VCaP (cell line): ENCODE measurements at regions not wholly inside any gene's neighbourhood (a gene's known extent, or its start where the extent isn't known, plus 50 kb on each side); places are given as distances from the start of the nearest gene placed in this dataset.
"Not testable (repeated sequence)": the region's sequence is repeated elsewhere in the genome, so short reads cannot be mapped to it uniquely, and the experiment has no call there.

Experiments
- H3K27ac ChIP-seq: fragments of 450-650 bp; 2 replicates; pipeline ENCODE4 v1.5.1; 2017
- TF ChIP-seq, protein P1 (sequence below): fragments of 450-650 bp; conservative IDR thresholded peaks from 2 replicates; pipeline ENCODE4 v1.5.1; 2017; ENCODE audit warnings: mild to moderate bottlenecking, moderate library complexity

DNA sequence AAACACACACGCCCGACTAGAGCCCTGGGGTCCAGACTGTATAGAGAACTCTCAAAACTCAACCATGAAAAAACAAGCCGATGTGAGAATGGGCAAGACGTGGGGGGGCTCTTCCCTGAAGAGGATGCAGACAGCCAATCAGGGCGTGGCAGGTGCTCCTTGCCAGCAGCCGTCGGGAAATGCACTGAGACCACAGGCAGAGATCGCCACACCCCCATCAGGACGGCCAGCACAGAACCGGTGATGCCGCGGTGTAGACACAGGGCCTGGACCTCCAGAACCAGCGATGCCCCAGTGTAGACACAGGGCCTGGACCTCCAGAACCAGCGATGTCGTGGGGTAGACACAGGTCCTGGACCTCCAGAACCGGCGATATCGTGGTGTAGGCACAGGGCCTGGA, 169.2 kb downstream of the LAT start:
- H3K27ac ChIP-seq, result no peak overlapping the region
- TF ChIP-seq, protein P1, sequence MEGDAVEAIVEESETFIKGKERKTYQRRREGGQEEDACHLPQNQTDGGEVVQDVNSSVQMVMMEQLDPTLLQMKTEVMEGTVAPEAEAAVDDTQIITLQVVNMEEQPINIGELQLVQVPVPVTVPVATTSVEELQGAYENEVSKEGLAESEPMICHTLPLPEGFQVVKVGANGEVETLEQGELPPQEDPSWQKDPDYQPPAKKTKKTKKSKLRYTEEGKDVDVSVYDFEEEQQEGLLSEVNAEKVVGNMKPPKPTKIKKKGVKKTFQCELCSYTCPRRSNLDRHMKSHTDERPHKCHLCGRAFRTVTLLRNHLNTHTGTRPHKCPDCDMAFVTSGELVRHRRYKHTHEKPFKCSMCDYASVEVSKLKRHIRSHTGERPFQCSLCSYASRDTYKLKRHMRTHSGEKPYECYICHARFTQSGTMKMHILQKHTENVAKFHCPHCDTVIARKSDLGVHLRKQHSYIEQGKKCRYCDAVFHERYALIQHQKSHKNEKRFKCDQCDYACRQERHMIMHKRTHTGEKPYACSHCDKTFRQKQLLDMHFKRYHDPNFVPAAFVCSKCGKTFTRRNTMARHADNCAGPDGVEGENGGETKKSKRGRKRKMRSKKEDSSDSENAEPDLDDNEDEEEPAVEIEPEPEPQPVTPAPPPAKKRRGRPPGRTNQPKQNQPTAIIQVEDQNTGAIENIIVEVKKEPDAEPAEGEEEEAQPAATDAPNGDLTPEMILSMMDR, result no peak

DNA sequence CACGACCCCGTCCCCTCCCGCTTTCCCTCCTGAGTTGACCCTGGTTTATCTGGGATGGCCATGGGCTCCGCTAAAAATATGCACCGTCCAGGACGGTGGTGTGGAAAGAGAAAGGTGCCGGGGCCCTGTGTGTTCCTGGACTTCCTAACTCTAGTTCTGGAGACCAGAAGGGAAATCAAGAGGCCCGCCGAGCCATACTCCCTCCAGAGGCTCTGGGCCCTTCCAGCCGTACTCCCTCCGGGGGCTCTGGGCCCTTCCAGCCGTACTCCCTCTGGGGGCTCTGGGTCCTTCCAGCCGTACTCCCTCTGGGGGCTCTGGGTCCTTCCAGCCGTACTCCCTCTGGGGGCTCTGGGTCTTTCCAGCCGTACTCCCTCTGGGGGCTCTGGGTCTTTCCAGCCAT, 168.5 kb downstream of the LAT start:
- not testable (repeated sequence) for H3K27ac ChIP-seq

DNA sequence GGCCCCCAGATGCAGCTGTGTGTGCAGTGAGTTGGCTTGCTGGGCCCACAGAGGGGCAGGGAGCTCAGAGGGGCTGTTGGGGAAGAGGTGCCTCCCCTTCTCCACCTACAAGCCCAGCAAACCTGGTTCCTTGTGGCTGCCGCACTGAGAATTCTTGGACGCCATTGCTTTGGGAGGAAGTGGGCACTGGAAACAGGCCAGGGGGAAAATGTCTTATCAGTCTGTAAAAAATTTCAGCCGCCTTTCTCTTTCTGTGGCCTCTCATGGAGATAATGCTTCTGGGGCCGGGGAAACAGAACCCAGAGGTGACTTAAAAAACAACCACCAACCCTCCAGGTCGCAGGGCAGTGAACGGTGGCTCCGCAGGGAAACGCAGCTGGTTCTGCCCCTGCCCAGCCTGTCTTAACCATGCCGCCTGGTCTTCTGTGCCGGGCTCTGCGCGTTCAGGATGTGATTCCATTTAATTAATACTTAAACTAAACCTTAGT, 167.7 kb downstream of the LAT start:
- not testable (repeated sequence) for H3K27ac ChIP-seq

DNA sequence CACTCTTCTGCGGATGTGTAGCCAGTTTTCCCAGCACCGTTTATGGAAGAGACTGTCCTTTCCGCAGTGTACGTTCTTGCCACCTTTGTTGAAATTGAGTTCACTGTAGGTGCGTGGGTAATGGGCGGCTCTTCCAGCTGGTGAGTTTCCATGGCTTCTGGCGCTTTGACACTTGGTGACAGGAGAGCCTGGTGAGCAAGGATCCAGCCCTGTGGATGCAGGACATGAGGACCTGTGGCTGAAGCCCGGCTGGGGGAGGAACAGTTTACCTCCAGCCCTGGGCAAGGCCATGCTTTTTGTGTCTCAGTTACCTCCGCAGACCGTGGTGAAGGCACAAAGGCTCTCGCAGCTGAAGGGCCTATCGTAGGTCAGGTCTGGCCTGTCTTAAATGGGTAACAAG, 166.5 kb downstream of the LAT start:
- H3K27ac ChIP-seq, result no peak overlapping the region
- TF ChIP-seq, protein P1, result no peak

DNA sequence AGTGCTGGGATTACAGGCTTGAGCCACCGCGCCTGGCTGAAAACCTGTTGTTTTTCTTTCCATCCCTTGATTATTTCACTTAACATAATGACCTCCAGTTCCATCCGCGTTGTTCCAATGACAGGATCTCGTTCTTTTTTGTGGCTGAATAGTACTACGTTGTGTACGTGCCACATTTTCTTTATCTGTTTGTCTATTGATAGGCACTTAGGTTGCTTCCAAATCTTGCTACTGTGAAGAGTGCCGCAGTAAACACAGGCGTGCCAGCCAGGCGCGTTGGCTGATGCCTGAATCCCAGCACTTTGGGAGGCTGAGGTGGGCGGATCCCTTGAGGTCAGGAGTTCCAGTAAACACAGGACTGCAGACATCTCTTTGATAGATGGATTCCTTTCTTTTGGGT, 165.1 kb downstream of the LAT start:
- not testable (repeated sequence) for H3K27ac ChIP-seq

DNA sequence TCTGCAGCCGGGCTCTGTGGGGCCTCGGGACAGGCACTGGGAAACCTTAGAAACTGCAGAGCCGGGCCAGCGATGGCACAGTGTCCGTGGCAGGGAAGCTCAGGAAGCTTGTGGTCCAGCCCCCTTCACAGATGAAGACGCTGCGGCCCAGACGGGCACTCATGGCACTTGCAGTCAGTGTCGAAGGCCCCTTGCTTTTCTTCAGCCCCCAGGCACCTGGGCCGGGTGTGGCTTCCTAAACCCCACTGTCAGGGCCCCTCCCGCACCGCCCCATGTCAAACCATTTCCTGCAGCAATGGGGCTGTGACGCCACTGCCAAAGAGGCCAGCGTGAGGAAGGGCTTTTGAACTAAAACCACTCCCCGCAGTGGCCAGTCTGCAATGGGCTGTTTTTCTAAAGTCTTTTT, 164.0 kb downstream of the LAT start:
- no peak overlapping the region for H3K27ac ChIP-seq
- TF ChIP-seq, protein P1, result no peak

DNA sequence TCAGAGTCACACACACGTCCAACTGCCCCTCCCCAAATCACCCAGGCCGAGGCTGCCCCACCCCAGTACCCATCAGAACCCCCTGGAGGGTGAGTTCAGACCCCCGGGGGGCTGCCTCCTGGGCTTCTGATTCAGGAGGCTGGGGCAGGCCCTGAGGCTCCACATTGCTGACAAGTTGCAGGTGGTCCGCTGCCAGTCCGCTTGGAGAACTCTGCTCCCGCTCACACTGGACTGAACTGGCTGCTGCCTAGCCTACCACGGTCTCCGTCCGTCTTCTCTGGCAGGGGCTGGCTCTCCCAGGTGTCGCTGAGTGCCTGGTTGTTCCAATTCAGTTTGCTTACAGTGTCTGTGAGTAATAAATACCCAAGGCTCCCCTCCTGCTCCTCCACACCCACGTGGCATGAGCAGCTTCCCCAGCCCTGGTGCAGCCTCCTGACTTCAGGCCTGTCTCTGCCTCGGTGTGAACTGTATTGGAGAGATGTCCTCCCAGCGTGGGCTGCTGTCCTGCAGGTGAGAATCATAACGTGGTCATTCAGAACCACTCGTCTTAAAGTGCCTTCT, 163.4 kb downstream of the LAT start:
- TF ChIP-seq, protein P1, result no peak
- no peak overlapping the region for H3K27ac ChIP-seq

DNA sequence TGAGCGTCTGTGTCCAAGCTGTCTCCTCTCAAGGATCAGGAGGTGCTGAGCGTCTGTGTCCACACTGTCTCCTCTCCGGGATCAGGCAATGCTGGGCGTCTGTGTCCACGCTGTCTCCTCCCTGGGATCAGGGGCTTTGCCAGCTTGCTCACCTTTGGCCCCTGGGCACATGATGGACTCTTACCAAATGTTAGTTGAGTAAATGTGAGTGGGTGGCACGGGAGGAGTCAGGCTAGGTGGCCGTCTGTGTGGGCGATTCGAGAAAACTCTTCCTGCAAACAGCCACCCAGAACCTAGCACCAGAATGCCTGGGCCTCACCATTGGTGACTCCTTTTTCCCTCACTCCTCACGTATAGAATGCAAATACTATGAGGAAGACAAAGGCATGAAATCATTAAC, 162.9 kb downstream of the LAT start:
- not testable (repeated sequence) for H3K27ac ChIP-seq

DNA sequence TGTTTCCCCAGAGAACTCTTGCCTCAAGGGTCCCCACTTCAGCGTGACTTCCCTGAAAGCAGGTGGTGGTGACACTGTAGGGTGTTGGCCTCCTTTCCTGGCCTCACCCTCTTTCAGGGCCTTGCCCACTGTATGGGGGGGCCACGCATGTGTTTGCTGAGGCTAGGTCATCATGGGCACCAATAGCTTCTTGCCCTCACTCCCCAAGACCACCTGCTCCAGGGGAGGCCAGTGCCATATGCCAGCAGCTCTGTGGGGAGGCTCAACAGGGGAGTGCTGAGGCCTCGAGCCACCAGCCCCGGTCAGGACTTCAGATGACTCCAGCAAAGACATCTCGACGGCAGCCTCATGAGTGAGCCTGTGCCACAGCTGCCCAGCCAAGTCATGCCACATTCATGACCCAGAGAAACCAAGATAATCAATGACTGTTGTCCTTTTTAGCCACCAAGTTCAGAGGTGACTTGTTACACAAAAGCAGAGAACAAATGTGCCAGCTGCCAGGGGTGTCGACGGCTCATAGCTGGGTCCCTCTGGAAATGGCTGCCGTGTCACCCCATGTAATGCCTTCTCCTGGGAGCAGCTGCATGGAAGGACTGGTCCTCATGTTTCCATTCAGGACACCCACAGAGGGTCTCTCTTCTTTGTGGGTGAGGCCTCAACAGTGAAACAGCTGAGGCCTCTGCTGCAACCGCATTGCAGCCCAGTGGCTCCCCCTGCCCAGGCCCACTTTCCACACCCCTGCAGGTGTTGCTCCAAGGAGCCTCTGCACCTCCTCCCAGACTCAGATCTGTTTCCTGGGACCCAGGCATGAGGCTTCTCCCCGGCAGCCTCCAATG, 162.2 kb downstream of the LAT start:
- not testable (repeated sequence) for H3K27ac ChIP-seq

DNA sequence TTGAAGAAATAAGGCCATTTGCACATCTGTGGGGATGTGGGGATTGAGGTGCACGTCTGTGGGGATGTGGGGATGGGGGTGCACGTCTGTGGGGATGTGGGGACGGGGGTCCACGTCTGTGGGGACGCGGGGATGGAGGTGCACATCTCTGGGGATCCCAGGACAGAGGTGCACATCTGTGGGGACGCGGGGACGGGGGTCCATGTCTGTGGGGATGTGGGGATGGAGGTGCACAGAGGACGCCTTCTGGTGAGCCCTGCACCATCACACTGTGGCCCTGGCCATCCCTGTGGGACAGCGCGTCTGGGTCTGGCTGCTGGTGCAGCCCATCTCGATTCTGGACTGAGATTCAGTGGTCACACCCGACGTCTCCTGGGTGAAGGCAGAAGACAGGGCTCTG, 161.4 kb downstream of the LAT start:
- H3K27ac ChIP-seq, result no peak overlapping the region
- TF ChIP-seq, protein P1, result no peak

DNA sequence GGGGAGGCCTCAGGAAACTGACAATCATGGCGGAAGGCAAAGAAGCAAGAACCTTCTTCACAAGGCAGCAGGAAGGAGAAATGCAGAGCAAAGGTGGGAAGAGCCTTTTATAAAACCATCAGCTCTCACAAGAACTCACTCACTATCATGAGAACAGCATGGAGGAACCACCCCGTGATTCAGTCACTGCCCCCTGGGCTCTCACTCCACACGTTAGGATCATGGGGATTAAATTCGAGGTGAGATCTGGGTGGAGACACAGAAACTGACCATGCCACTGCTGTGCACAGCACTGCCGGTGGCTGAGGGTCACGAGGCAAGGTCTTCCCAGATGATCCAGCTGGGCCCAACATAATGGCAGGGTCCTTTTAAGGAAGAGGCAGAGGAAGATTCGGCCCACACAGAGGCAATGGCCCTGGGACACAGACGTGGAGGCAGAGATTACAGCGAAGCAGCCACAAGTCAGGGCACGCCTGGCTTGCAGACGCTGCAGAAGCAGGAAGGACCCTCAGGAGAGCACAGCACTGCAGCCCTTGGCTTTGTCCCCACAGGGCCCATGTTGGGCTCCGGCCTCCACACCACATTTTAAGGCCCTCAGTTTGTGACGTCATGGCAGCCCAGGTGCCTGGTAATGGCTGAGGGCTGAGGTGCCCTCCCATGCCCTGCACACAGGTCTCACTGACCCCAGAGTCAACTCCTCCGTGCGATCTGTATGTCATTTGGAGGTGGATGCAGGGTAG, 160.8 kb downstream of the LAT start:
- H3K27ac ChIP-seq, result not testable (repeated sequence)

DNA sequence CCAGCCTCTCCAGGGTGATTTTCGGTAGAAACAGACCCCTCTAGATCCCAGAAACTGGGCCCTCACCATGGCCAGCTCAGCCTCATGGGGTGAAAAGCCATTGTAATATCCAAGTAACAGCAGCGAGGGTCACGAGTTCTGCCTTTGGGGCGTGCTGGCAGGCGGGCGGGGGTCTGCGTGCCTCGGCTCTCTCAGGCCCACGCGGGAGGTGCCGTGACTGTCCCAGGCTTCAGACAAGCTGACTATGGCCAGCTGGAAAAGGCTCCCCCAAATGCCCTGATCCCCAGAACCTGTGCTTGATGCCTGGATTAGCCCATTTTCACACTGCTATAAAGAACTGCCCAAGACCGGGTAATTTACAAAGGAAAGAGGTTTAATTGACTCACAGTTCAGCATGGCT, 160.2 kb downstream of the LAT start:
- not testable (repeated sequence) for H3K27ac ChIP-seq

DNA sequence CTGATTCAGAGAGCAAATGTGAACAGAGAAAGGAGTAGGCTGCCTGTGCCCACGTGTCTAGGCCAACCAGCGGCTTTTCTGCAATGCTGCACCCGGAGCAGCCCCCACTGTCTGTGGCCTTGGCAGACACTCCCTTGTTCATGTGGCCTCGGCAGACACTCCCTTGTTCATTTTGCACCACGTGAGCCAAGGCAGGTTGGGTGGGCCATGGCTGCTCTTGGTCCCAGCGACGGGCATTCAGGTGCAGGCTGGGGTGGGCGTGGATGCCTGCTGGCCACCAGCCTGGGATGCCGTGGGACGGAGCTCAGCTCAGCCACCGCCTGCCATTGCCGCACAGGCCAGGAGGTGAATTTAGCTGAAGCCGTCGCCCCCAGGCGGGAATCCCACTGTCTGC, 159.8 kb downstream of the LAT start:
- not testable (repeated sequence) for H3K27ac ChIP-seq
